OCI-LY1 (cell line): ENCODE measurements at regions not wholly inside any gene's neighbourhood (a gene's known extent, or its start where the extent isn't known, plus 50 kb on each side); places are given as distances from the start of the nearest gene placed in this dataset.

Experiments
- H2AFZ ChIP-seq: fragments of 200-600 bp; sonication (generic), shearing (Covaris generic); 2 replicates; pipeline ENCODE4 v1.6.0; 2014; ENCODE audit warnings: antibody characterized with exemption, mild to moderate bottlenecking, low read length
- H3F3A ChIP-seq: fragments of 200-600 bp; sonication (generic), shearing (Covaris generic); 2 replicates; pipeline ENCODE4 v1.6.0; 2014; ENCODE audit warnings: mild to moderate bottlenecking, antibody characterized with exemption, low read length, moderate library complexity; ENCODE audit not compliant: insufficient read depth
- H3K27ac ChIP-seq: fragments of 200-600 bp; sonication (generic); 2 replicates; pipeline ENCODE4 v1.5.1; 2014; ENCODE audit warnings: low read length, mixed run types, mild to moderate bottlenecking, low read depth; ENCODE audit not compliant: poor library complexity, severe bottlenecking
- H3K27me3 ChIP-seq: fragments of 200-600 bp; sonication (generic); 2 replicates; pipeline ENCODE4 v1.6.0; 2014; ENCODE audit warnings: antibody characterized with exemption, mild to moderate bottlenecking, low read length, moderate library complexity; ENCODE audit not compliant: insufficient read depth
- H3K36me3 ChIP-seq: fragments of 200-600 bp; sonication (generic); 2 replicates; pipeline ENCODE4 v1.6.1; 2014; ENCODE audit warnings: mild to moderate bottlenecking, antibody characterized with exemption, low read length, moderate library complexity, mixed read lengths; ENCODE audit not compliant: insufficient read depth
- H3K4me1 ChIP-seq: fragments of 200-600 bp; sonication (generic); 2 replicates; pipeline ENCODE4 v1.5.1; 2014; ENCODE audit warnings: mild to moderate bottlenecking, low read length, moderate library complexity; ENCODE audit not compliant: insufficient read depth, severe bottlenecking
- H3K4me2 ChIP-seq: fragments of 200-600 bp; sonication (generic), shearing (Covaris generic); 2 replicates; pipeline ENCODE4 v1.6.1; 2014; ENCODE audit warnings: low read length
- H3K4me3 ChIP-seq: fragments of 200-600 bp; sonication (generic); 2 replicates; pipeline ENCODE4 v1.5.1; 2014; ENCODE audit warnings: low read length, low read depth, mild to moderate bottlenecking, mixed read lengths; ENCODE audit not compliant: poor library complexity, severe bottlenecking
- H3K79me2 ChIP-seq: fragments of 200-600 bp; shearing (Covaris generic); 2 replicates; pipeline ENCODE4 v1.6.1; 2016; ENCODE audit warnings: mixed run types, low read length, mixed read lengths; ENCODE audit not compliant: insufficient read depth
- H3K9ac ChIP-seq: fragments of 200-600 bp; sonication (generic), shearing (Covaris generic); 2 replicates; pipeline ENCODE4 v1.6.1; 2014; ENCODE audit warnings: mild to moderate bottlenecking, low read length, mixed read lengths
- H3K9me2 ChIP-seq: fragments of 200-600 bp; sonication (generic), shearing (Covaris generic); 2 replicates; pipeline ENCODE4 v1.6.1; 2014; ENCODE audit warnings: low read depth, mild to moderate bottlenecking, low read length, mixed read lengths
- H3K9me3 ChIP-seq: fragments of 200-600 bp; shearing (Covaris generic); 2 replicates; pipeline ENCODE4 v1.6.1; 2014; ENCODE audit warnings: low read length, mixed read lengths
- H4K20me1 ChIP-seq: fragments of 200-600 bp; sonication (generic), shearing (Covaris generic); 2 replicates; pipeline ENCODE4 v1.6.0; 2016; ENCODE audit warnings: mild to moderate bottlenecking, low read length; ENCODE audit not compliant: insufficient read depth
- EZH2 ChIP-seq: fragments of 200-600 bp; sonication (generic), shearing (Covaris generic); IDR thresholded peaks from 2 replicates; pipeline ENCODE4 v1.8.0; 2017; ENCODE audit warnings: borderline replicate concordance, mixed run types, mild to moderate bottlenecking, antibody characterized with exemption, low read length, moderate library complexity, mixed read lengths
- TF ChIP-seq, protein P1 (sequence below): fragments of 200-600 bp; sonication (generic), shearing (Covaris generic); IDR thresholded peaks from 2 replicates; pipeline ENCODE4 v1.5.1; 2017; ENCODE audit warnings: mild to moderate bottlenecking, antibody characterized with exemption, low read length, moderate library complexity, mixed read lengths

GRCh38 chr12:60324746-60325145, 728.9 kb downstream of the SLC16A7 start:
- Histone ChIP-seq H3K27me3 (no peaks in the 10 kb centered on the region), H3K79me2 (no peaks in the 10 kb centered on the region), H3K4me3 (no peak overlapping the region), H3K9ac (no peak overlapping the region), H3K27ac (no peak overlapping the region), H2AFZ (no peak overlapping the region), H4K20me1 (no peaks in the 10 kb centered on the region), H3F3A (no peaks in the 10 kb centered on the region), H3K36me3 (no peaks in the 10 kb centered on the region), H3K4me2 (no peak overlapping the region), H3K9me2 (no peaks in the 10 kb centered on the region), H3K4me1 (no peaks in the 10 kb centered on the region), H3K9me3 (no peaks in the 10 kb centered on the region)
- TF ChIP-seq, protein P1, sequence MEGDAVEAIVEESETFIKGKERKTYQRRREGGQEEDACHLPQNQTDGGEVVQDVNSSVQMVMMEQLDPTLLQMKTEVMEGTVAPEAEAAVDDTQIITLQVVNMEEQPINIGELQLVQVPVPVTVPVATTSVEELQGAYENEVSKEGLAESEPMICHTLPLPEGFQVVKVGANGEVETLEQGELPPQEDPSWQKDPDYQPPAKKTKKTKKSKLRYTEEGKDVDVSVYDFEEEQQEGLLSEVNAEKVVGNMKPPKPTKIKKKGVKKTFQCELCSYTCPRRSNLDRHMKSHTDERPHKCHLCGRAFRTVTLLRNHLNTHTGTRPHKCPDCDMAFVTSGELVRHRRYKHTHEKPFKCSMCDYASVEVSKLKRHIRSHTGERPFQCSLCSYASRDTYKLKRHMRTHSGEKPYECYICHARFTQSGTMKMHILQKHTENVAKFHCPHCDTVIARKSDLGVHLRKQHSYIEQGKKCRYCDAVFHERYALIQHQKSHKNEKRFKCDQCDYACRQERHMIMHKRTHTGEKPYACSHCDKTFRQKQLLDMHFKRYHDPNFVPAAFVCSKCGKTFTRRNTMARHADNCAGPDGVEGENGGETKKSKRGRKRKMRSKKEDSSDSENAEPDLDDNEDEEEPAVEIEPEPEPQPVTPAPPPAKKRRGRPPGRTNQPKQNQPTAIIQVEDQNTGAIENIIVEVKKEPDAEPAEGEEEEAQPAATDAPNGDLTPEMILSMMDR = no peak
- TF ChIP-seq EZH2 = no peak

GRCh38 chr12:60333461-60333860, 737.6 kb downstream of the SLC16A7 start:
- Histone ChIP-seq H3K4me3 (no peak overlapping the region), H4K20me1 (no peaks in the 10 kb centered on the region), H2AFZ (no peak overlapping the region), H3K4me1 (no peaks in the 10 kb centered on the region), H3K36me3 (no peaks in the 10 kb centered on the region), H3K9ac (no peak overlapping the region), H3K9me2 (no peaks in the 10 kb centered on the region), H3K27ac (no peak overlapping the region), H3K79me2 (no peaks in the 10 kb centered on the region), H3F3A (no peaks in the 10 kb centered on the region), H3K9me3 (no peaks in the 10 kb centered on the region), H3K4me2 (no peak overlapping the region), H3K27me3 (no peaks in the 10 kb centered on the region)
- no peak for TF ChIP-seq EZH2
- TF ChIP-seq, protein P1 = no peak

DNA sequence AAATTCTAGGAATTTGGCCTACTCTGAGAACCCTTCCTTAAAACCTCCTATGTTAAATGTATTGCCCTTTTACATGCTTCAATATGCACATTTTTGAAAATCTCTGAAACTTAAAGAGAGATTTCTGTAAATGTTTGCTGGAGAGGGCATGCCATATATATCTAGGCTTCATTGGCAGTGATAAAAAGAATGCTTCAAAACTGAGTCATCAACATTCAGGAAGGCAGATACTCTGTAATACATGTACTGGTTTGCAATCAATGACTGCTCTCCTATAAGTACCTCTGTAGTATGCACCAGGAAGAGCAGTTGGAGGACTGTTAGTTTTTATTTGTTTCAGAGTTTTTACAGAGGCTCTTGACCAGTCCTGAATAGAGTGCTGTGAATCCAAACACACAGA, 739.9 kb downstream of the SLC16A7 start:
- Histone ChIP-seq H2AFZ (no peak overlapping the region), H3K36me3 (no peaks in the 10 kb centered on the region), H3K9ac (no peak overlapping the region), H3K9me3 (no peaks in the 10 kb centered on the region), H3F3A (no peaks in the 10 kb centered on the region), H3K4me1 (no peaks in the 10 kb centered on the region), H3K9me2 (no peaks in the 10 kb centered on the region), H4K20me1 (no peaks in the 10 kb centered on the region), H3K79me2 (no peaks in the 10 kb centered on the region), H3K4me3 (no peak overlapping the region), H3K4me2 (no peak overlapping the region), H3K27me3 (no peaks in the 10 kb centered on the region), H3K27ac (no peak overlapping the region)
- TF ChIP-seq, protein P1 = no peak
- no peak for TF ChIP-seq EZH2
